ENCODE measurements at regions not wholly inside any gene's neighbourhood (a gene's known extent, or its start where the extent isn't known, plus 50 kb on each side); places are given as distances from the start of the nearest gene placed in this dataset.

DNA sequence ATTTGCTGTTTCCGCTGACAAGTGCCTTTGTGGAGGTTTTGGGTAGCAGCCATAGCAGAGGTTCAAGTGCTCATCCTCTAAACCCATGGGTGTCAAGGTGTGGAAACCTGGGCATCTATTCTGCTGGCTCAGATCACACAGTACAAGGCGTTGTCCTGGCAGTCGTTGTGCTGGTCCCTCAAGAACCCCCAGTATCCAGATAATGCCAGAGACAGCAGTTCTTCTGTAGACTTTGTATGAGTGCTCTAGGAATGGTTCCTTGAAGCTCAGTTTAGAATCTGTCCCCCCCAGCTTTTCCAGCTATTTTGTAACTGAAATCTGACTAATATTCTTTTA, 655.7 kb upstream of the MAP3K7 start:
- Histone ChIP-seq H3K4me1 (ENCODE audit: insufficient read depth, low read length) (no peaks in the 10 kb centered on the region), H3K27ac (ENCODE audit: low read length) (no peak overlapping the region), H3K9me2 (replicated peaks; ENCODE audit: low read length) (no peaks in the 10 kb centered on the region), H3K9ac (ENCODE audit: low read length) (no peak overlapping the region), H2AFZ (ENCODE audit: low read length) (no peak overlapping the region), H4K20me1 (ENCODE audit: low read length) (no peaks in the 10 kb centered on the region), H3K36me3 (ENCODE audit: low read depth, low read length) (no peaks in the 10 kb centered on the region), H3K4me3 (ENCODE audit: low read length) (no peak overlapping the region), H3K4me2 (ENCODE audit: low read length) (no peak overlapping the region), H3K27me3 (ENCODE audit: low read length) (no peaks in the 10 kb centered on the region), H3F3A (ENCODE audit: low read length, unreplicated experiment) (no peaks in the 10 kb centered on the region), H3K79me2 (ENCODE audit: low read length) (no peaks in the 10 kb centered on the region), H3K9me3 (ENCODE audit: low read length) (no peaks in the 10 kb centered on the region)
- ATAC-seq, result no peak
- POLR2A ChIA-PET (ENCODE audit: unreplicated experiment), result no interaction called here
- BruUV-seq (replicated peaks), result no TSS peak
- CTCF ChIA-PET, result interaction anchor here (0.5 kb wide), 1 partner anchor 1402 kb away, joined by 3 read pairs; no protein-coding TSS in a partner anchor
- intact Hi-C loops (cut with micrococcal nuclease), result no loop called here
- DNase-seq, result no peak
- TF ChIP-seq EZH2phosphoT487 (IDR thresholded peaks at IDR 0.05; ENCODE audit: borderline replicate concordance, low read length) (no peak), EZH2 (IDR thresholded peaks at IDR 0.05; ENCODE audit: low read length, unreplicated experiment) (no peak), CTCF (conservative IDR thresholded peaks at IDR 0.05; ENCODE audit: low read depth, low read length) (no peak)

GRCh38 chr6:91241946-91242613, 655.2 kb upstream of the MAP3K7 start:
- no peak for TF ChIP-seq EZH2 (IDR thresholded peaks at IDR 0.05; ENCODE audit: low read length, unreplicated experiment)
- no peak for TF ChIP-seq EZH2phosphoT487 (IDR thresholded peaks at IDR 0.05; ENCODE audit: borderline replicate concordance, low read length)
- TF ChIP-seq CTCF (conservative IDR thresholded peaks at IDR 0.05; ENCODE audit: low read depth, low read length), result no peak
- intact Hi-C loops (cut with micrococcal nuclease), result no loop called here
- Histone ChIP-seq H3K9me3 (ENCODE audit: low read length) (no peaks in the 10 kb centered on the region), H3K27me3 (ENCODE audit: low read length) (no peaks in the 10 kb centered on the region), H3K36me3 (ENCODE audit: low read depth, low read length) (no peaks in the 10 kb centered on the region), H3K9me2 (replicated peaks; ENCODE audit: low read length) (no peaks in the 10 kb centered on the region), H3K4me1 (ENCODE audit: insufficient read depth, low read length) (no peaks in the 10 kb centered on the region), H3K9ac (ENCODE audit: low read length) (no peak overlapping the region), H4K20me1 (ENCODE audit: low read length) (no peaks in the 10 kb centered on the region), H3K79me2 (ENCODE audit: low read length) (no peaks in the 10 kb centered on the region), H3K27ac (ENCODE audit: low read length) (no peak overlapping the region), H3F3A (ENCODE audit: low read length, unreplicated experiment) (no peaks in the 10 kb centered on the region), H2AFZ (ENCODE audit: low read length) (no peak overlapping the region), H3K4me3 (ENCODE audit: low read length) (no peak overlapping the region), H3K4me2 (ENCODE audit: low read length) (no peak overlapping the region)
- ChIA-PET POLR2A (ENCODE audit: unreplicated experiment) (no interaction called here), CTCF (interaction anchor here (0.5 kb wide), 1 partner anchor 1403 kb away, joined by 3 read pairs; no protein-coding TSS in a partner anchor)
- ATAC-seq (no peak), DNase-seq (no peak)
- no TSS peak for BruUV-seq (replicated peaks)

DNA sequence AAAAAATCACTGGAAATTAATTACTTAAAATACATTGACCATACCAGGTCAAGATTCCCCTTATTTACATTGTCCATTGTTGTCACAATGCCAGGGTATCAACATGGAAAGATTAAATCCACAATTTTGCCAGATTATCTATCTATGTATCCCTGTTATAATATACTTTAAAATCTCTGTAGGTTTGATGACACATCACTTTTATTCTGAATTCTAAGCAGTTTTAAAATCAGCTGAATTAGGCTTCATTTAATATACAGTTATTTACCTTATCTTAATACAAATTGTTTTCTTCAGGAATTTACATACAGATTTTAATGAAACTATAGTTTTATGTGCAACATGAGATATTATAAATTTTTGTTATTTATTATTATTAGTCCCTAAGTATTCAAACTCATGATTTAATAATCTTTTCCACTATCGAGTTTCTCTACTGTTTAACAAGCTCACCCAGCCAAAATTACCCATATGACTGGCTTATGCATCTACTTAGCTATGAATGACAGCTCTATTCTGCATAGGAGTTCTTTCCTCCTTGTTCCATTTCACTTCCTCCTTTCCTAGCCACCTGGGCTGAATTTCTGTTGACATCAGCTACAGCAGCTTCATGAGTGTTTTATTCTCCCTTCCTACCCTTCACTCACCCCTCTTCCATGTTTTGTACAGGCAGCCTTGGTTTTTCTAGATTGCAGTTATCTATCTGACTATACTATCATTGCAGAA, 654.2 kb upstream of the MAP3K7 start:
- H3K27ac ChIP-seq (ENCODE audit: low read length), result no peak overlapping the region
- no peaks in the 10 kb centered on the region for H3F3A ChIP-seq (ENCODE audit: low read length, unreplicated experiment)
- H3K4me3 ChIP-seq (ENCODE audit: low read length), result no peak overlapping the region
- no peaks in the 10 kb centered on the region for H3K9me2 ChIP-seq (replicated peaks; ENCODE audit: low read length)
- ATAC-seq, result no peak
- H3K27me3 ChIP-seq (ENCODE audit: low read length), result no peaks in the 10 kb centered on the region
- ChIA-PET CTCF (no interaction called here), POLR2A (ENCODE audit: unreplicated experiment) (no interaction called here)
- no peaks in the 10 kb centered on the region for H3K36me3 ChIP-seq (ENCODE audit: low read depth, low read length)
- no peak overlapping the region for H3K4me2 ChIP-seq (ENCODE audit: low read length)
- H3K9me3 ChIP-seq (ENCODE audit: low read length), result no peaks in the 10 kb centered on the region
- DNase-seq, result no peak
- no peaks in the 10 kb centered on the region for H3K4me1 ChIP-seq (ENCODE audit: insufficient read depth, low read length)
- TF ChIP-seq EZH2 (IDR thresholded peaks at IDR 0.05; ENCODE audit: low read length, unreplicated experiment), result no peak
- no peak for TF ChIP-seq CTCF (conservative IDR thresholded peaks at IDR 0.05; ENCODE audit: low read depth, low read length)
- TF ChIP-seq EZH2phosphoT487 (IDR thresholded peaks at IDR 0.05; ENCODE audit: borderline replicate concordance, low read length), result no peak
- no peak overlapping the region for H3K9ac ChIP-seq (ENCODE audit: low read length)
- BruUV-seq (replicated peaks), result no TSS peak
- H3K79me2 ChIP-seq (ENCODE audit: low read length), result no peaks in the 10 kb centered on the region
- intact Hi-C loops (cut with micrococcal nuclease), result no loop called here
- H2AFZ ChIP-seq (ENCODE audit: low read length), result no peak overlapping the region
- no peaks in the 10 kb centered on the region for H4K20me1 ChIP-seq (ENCODE audit: low read length)

Data from PC-3 (cell line).